K562 (cell line): ENCODE measurements at regions not wholly inside any gene's neighbourhood (a gene's known extent, or its start where the extent isn't known, plus 50 kb on each side); places are given as distances from the start of the nearest gene placed in this dataset.

ENCODE experiments used
- BCL6 ChIP-seq: fragments of 250-450 bp; sonication (Bioruptor Pico); IDR thresholded peaks from 2 replicates; pipeline ENCODE4 v1.4.0; 2020
- E2F8 ChIP-seq: fragments of 450-650 bp; IDR thresholded peaks from 2 replicates; pipeline ENCODE4 v1.7.1; 2018; ENCODE audit warnings: mild to moderate bottlenecking, low read depth; ENCODE audit not compliant: partially characterized antibody
- E4F1 ChIP-seq: fragments of 250-450 bp; sonication (Bioruptor Pico); IDR thresholded peaks from 2 replicates; pipeline ENCODE4 v1.5.0; 2021; ENCODE audit warnings: mild to moderate bottlenecking, borderline replicate concordance
- EZH2 ChIP-seq: IDR thresholded peaks from 2 replicates; pipeline ENCODE4 v1.6.1; 2012; ENCODE audit warnings: low read depth, mild to moderate bottlenecking, inconsistent platforms, low read length, borderline replicate concordance
- NFIX ChIP-seq: fragments of 250-450 bp; sonication (Bioruptor Pico); IDR thresholded peaks from 2 replicates; pipeline ENCODE4 v1.4.0; 2020; ENCODE audit warnings: low read depth, mild to moderate bottlenecking, moderate library complexity
- NR3C1 ChIP-seq: sonication (generic); formaldehyde crosslinking; IDR thresholded peaks from 2 replicates; pipeline ENCODE4 v1.8.1; 2022; ENCODE audit warnings: missing genetic modification reagents
- ZBTB49 ChIP-seq: sonication (generic); formaldehyde crosslinking; IDR thresholded peaks from 2 replicates; pipeline ENCODE4 v1.8.0; 2022; ENCODE audit warnings: missing genetic modification reagents, mild to moderate bottlenecking, borderline replicate concordance
- ZNF263 ChIP-seq: sonication (generic); formaldehyde crosslinking; IDR thresholded peaks from 2 replicates; pipeline ENCODE4 v1.8.0; 2022; ENCODE audit warnings: mild to moderate bottlenecking, missing genetic modification reagents, borderline replicate concordance

- TF ChIP-seq BCL6 (CRISPR knock-in tag): no peak
- no peak for TF ChIP-seq ZBTB49 (CRISPR knock-in tag)
- no peak for TF ChIP-seq EZH2
- no peak for TF ChIP-seq E2F8
- TF ChIP-seq ZNF263 (CRISPR knock-in tag): no peak
- TF ChIP-seq NFIX: no peak
- no peak for TF ChIP-seq E4F1 (CRISPR knock-in tag)
- no peak for TF ChIP-seq NR3C1
These were observed 75.5 kb downstream of the ADAMTS1 start for GRCh38 chr21:26769613-26770188.
